CD4-positive, alpha-beta T cell (primary cell): ENCODE measurements at regions not wholly inside any gene's neighbourhood (a gene's known extent, or its start where the extent isn't known, plus 50 kb on each side); places are given as distances from the start of the nearest gene placed in this dataset.

Experiments used
- ATAC-seq: fragments of 200-7000 bp; cut with Tn5 transposase; one replicate; pipeline ENCODE4 v1.10.0; 2022; ENCODE audit warnings: mild to moderate bottlenecking; ENCODE audit not compliant: poor library complexity
- CTCF ChIA-PET: fragments of 350-600 bp; sonication (Branson Sonifier 250); formaldehyde crosslinking; loops from one replicate; lab custom pipeline; 2021; ENCODE audit warnings: antibody characterized with exemption, inconsistent platforms; lab: Charles Lee
- POLR2A ChIA-PET: fragments of 350-600 bp; sonication (Branson Sonifier 250); formaldehyde crosslinking; loops from one replicate; lab custom pipeline; 2021; ENCODE audit warnings: antibody characterized with exemption, inconsistent platforms; lab: Charles Lee
- DNase-seq, 14 experiments: peaks; one replicate each; pipeline ENCODE4 v3.0.0-alpha.2; 2013 to 2020; ENCODE audit warnings: mixed read lengths in 2 of 14
- H3K27ac ChIP-seq, 2 donors: one replicate each; pipeline versions ENCODE4 v1.5.1 to v1.7.0; 2013; ENCODE audit warnings: low read length in 2 of 2, low read depth in 1 of 2, mild to moderate bottlenecking in 1 of 2
- H3K27me3 ChIP-seq, 2 experiments: 1 replicate in 1 of 2; 2 replicates in 1 of 2; pipeline versions ENCODE4 v1.6.1 to v1.7.0; 2013; ENCODE audit warnings: low read length in 2 of 2, control low read depth in 1 of 2, mild to moderate bottlenecking in 1 of 2, moderate library complexity in 1 of 2; ENCODE audit not compliant: insufficient read depth in 2 of 2, control insufficient read depth in 1 of 2
- H3K36me3 ChIP-seq: one replicate; pipeline ENCODE4 v1.6.1; 2013; ENCODE audit warnings: low read length, control low read depth; ENCODE audit not compliant: insufficient read depth
- H3K4me1 ChIP-seq: one replicate; pipeline ENCODE4 v1.6.1; 2013; ENCODE audit warnings: low read length, control low read depth; ENCODE audit not compliant: insufficient read depth
- H3K4me3 ChIP-seq: one replicate; pipeline ENCODE4 v1.5.1; 2013; ENCODE audit warnings: mild to moderate bottlenecking, low read length, moderate library complexity
- H3K9me3 ChIP-seq, 2 experiments: 1 replicate in 1 of 2; 2 replicates in 1 of 2; pipeline versions ENCODE4 v1.6.1 to v1.7.0; 2013; ENCODE audit warnings: low read length in 2 of 2, mild to moderate bottlenecking in 2 of 2, control low read depth in 1 of 2, moderate library complexity in 1 of 2; ENCODE audit not compliant: control insufficient read depth in 1 of 2, insufficient read depth in 1 of 2
- H3K27ac Mint-ChIP-seq: one replicate; pipeline ENCODE4 v1.8.0; 2020; ENCODE audit warnings: mixed read lengths
- H3K27me3 Mint-ChIP-seq: one replicate; pipeline ENCODE4 v1.8.0; 2021; ENCODE audit warnings: mixed read lengths
- H3K36me3 Mint-ChIP-seq: one replicate; pipeline ENCODE4 v1.8.0; 2021; ENCODE audit warnings: low read depth, mixed read lengths
- H3K4me1 Mint-ChIP-seq: one replicate; pipeline ENCODE4 v1.8.0; 2021; ENCODE audit warnings: low read depth, mixed read lengths
- H3K4me3 Mint-ChIP-seq: one replicate; pipeline ENCODE4 v1.8.0; 2020; ENCODE audit warnings: mild to moderate bottlenecking, mixed read lengths
- H3K9me3 Mint-ChIP-seq: one replicate; pipeline ENCODE4 v1.8.0; 2020; ENCODE audit warnings: mixed read lengths
- CTCF ChIP-seq: fragments of 200-600 bp; IDR thresholded peaks from one replicate; pipeline ENCODE4 v1.8.0; 2022; ENCODE audit warnings: antibody characterized with exemption, mild to moderate bottlenecking
- intact Hi-C, 2 experiments: fragments of 100-400 bp; cut with DNase I in 1 of 2; cut with micrococcal nuclease in 1 of 2; formaldehyde crosslinking; loops; one replicate each; pipeline versions ENCODE4 v1.15.1 to v1.9.0; 2023 to 2025; cut with DNase I, micrococcal nuclease

DNA sequence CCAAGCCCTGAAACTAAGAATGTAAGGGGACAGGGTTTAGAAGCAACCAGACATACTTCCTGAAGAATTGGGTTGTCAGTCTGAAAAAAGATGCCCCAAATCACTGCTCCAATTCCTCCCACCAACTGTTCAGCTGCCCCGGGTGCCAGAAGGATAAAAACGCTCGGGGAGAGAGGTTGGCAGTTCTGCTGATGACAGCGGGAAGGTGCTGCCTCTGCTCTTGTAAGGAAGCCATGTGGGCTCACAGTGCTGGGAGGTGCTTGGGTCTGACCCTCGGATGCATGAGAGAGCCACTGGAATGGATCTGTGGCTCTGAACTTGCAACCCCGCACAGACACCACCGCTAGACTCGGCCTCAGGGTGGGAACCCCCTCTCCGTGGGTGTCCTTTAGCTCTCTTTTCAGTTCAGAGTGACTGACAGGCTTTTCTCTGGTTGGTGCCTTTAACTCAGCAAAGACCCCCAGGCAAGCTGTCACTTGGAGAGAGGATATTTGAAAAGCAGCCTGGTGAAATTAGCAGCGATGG, 364.8 kb upstream of the RBFOX1 start:
- Histone ChIP-seq H3K4me3 (no peak overlapping the region), H3K36me3 (no peaks in the 10 kb centered on the region), H3K9me3 (peaks cover 0 to 23% of the 10 kb centered on the region in 2 experiments), H3K4me1 (no peaks in the 10 kb centered on the region), H3K27me3 (no peaks in the 10 kb centered on the region), H3K27ac (no peak overlapping the region)
- peaks cover 16% of the 10 kb centered on the region for H3K9me3 Mint-ChIP-seq
- no peaks in the 10 kb centered on the region for H3K36me3 Mint-ChIP-seq
- no peak overlapping the region for H3K27ac Mint-ChIP-seq
- ChIA-PET CTCF (no interaction called here), POLR2A (no interaction called here)
- intact Hi-C loops = no loop called here
- no peak for ATAC-seq
- no peaks in the 10 kb centered on the region for H3K4me1 Mint-ChIP-seq
- no peak overlapping the region for H3K4me3 Mint-ChIP-seq
- no peaks in the 10 kb centered on the region for H3K27me3 Mint-ChIP-seq
- TF ChIP-seq CTCF = no peak
- no peak for DNase-seq

- H3K27ac Mint-ChIP-seq = no peak overlapping the region
- no peak overlapping the region for H3K27ac ChIP-seq
- H3K36me3 ChIP-seq = no peaks in the 10 kb centered on the region
- peaks cover 0 to 23% of the 10 kb centered on the region in 2 experiments for H3K9me3 ChIP-seq
- H3K4me3 Mint-ChIP-seq = no peak overlapping the region
- DNase-seq (no peak), ATAC-seq (no peak)
- no peaks in the 10 kb centered on the region for H3K4me1 ChIP-seq
- CTCF ChIA-PET = no interaction called here
- intact Hi-C loops = no loop called here
- TF ChIP-seq CTCF = no peak
- no peaks in the 10 kb centered on the region for H3K36me3 Mint-ChIP-seq
- H3K4me1 Mint-ChIP-seq = no peaks in the 10 kb centered on the region
- POLR2A ChIA-PET = no interaction called here
- H3K27me3 Mint-ChIP-seq = no peaks in the 10 kb centered on the region
- H3K27me3 ChIP-seq = no peaks in the 10 kb centered on the region
- no peak overlapping the region for H3K4me3 ChIP-seq
- H3K9me3 Mint-ChIP-seq = peaks cover 10% of the 10 kb centered on the region
These were observed 365.7 kb upstream of the RBFOX1 start for GRCh38 chr16:6966925-6967324.

- no peak overlapping the region for H3K4me3 ChIP-seq
- peaks cover 10% of the 10 kb centered on the region for H3K9me3 Mint-ChIP-seq
- CTCF ChIA-PET = no interaction called here
- no peak overlapping the region for H3K27ac Mint-ChIP-seq
- H3K27ac ChIP-seq = no peak overlapping the region
- H3K4me1 ChIP-seq = no peaks in the 10 kb centered on the region
- intact Hi-C loops = no loop called here
- POLR2A ChIA-PET = no interaction called here
- no peak overlapping the region for H3K4me3 Mint-ChIP-seq
- DNase-seq (no peak), ATAC-seq (no peak)
- no peaks in the 10 kb centered on the region for H3K27me3 Mint-ChIP-seq
- no peaks in the 10 kb centered on the region for H3K36me3 Mint-ChIP-seq
- no peaks in the 10 kb centered on the region for H3K4me1 Mint-ChIP-seq
- no peak for TF ChIP-seq CTCF
- H3K36me3 ChIP-seq = no peaks in the 10 kb centered on the region
- peaks cover 0 to 28% of the 10 kb centered on the region in 2 experiments for H3K9me3 ChIP-seq
- no peaks in the 10 kb centered on the region for H3K27me3 ChIP-seq
These were observed 368.0 kb upstream of the RBFOX1 start for GRCh38 chr16:6964679-6965078.
